ENCODE measurements at regions not wholly inside any gene's neighbourhood (a gene's known extent, or its start where the extent isn't known, plus 50 kb on each side); places are given as distances from the start of the nearest gene placed in this dataset.

GRCh38 chr5:126332326-126332725 is 90.9 kb upstream of the GRAMD2B start:
- DNase-seq (ENCODE audit: low spot score) = no peak

GRCh38 chr5:126334760-126335159 is 88.4 kb upstream of the GRAMD2B start:
- no peak for DNase-seq (ENCODE audit: low spot score)

GRCh38 chr5:126335886-126336285 is 87.3 kb upstream of the GRAMD2B start:
- DNase-seq (ENCODE audit: low spot score) = peak; percentile 12

- no peak for DNase-seq (ENCODE audit: low spot score)
Observed at GRCh38 chr5:126338635-126339034, 84.6 kb upstream of the GRAMD2B start.

GRCh38 chr5:126339215-126339805 is 83.9 kb upstream of the GRAMD2B start:
- DNase-seq (ENCODE audit: low spot score) = peak; percentile 58

- DNase-seq (ENCODE audit: low spot score) = no peak
Observed at GRCh38 chr5:126341906-126342630, 81.1 kb upstream of the GRAMD2B start.

GRCh38 chr5:126348855-126349635 is 74.2 kb upstream of the GRAMD2B start:
- no peak for DNase-seq (ENCODE audit: low spot score)

- no peak for DNase-seq (ENCODE audit: low spot score)
Observed at GRCh38 chr5:126351153-126351552, 72.1 kb upstream of the GRAMD2B start.

GRCh38 chr5:126354012-126354857 is 69.0 kb upstream of the GRAMD2B start:
- peak; percentile 91 for DNase-seq (ENCODE audit: low spot score)

- no peak for DNase-seq (ENCODE audit: low spot score)
Observed at GRCh38 chr5:126354858-126355731, 68.1 kb upstream of the GRAMD2B start.

- no peak for DNase-seq (ENCODE audit: low spot score)
Observed at GRCh38 chr5:126355940-126356339, 67.3 kb upstream of the GRAMD2B start.

GRCh38 chr5:126357585-126358342 is 65.4 kb upstream of the GRAMD2B start:
- DNase-seq (ENCODE audit: low spot score) = no peak

- peak; percentile 37 for DNase-seq (ENCODE audit: low spot score)
Observed at GRCh38 chr5:126358525-126358924, 64.7 kb upstream of the GRAMD2B start.

GRCh38 chr5:126359884-126360283 is 63.3 kb upstream of the GRAMD2B start:
- DNase-seq (ENCODE audit: low spot score) = no peak

GRCh38 chr5:126360467-126360866 is 62.7 kb upstream of the GRAMD2B start:
- no peak for DNase-seq (ENCODE audit: low spot score)

GRCh38 chr5:126363658-126364057 is 59.6 kb upstream of the GRAMD2B start:
- DNase-seq (ENCODE audit: low spot score) = no peak

- DNase-seq (ENCODE audit: low spot score) = no peak
Observed at GRCh38 chr5:126364206-126364902, 58.9 kb upstream of the GRAMD2B start.

GRCh38 chr5:126365446-126366198 is 57.6 kb upstream of the GRAMD2B start:
- no peak for DNase-seq (ENCODE audit: low spot score)

GRCh38 chr5:126366199-126366560 is 57.0 kb upstream of the GRAMD2B start:
- no peak for DNase-seq (ENCODE audit: low spot score)
